Peyer's patch (tissue), 4 donors: ENCODE measurements at regions not wholly inside any gene's neighbourhood (a gene's known extent, or its start where the extent isn't known, plus 50 kb on each side); places are given as distances from the start of the nearest gene placed in this dataset.

Experiments
- POLR2A ChIP-seq, 2 donors: fragments of 450-650 bp; IDR thresholded peaks; one replicate each; pipeline ENCODE4 v1.5.1; 2017; ENCODE audit warnings: antibody characterized with exemption in 2 of 2, mild to moderate bottlenecking in 2 of 2, moderate library complexity in 2 of 2
- TF ChIP-seq, protein P1 (sequence below), 6 experiments: fragments of 450-650 bp in 4 of 6; fragments of 200-600 bp in 2 of 6; sonication (generic) in 1 of 6; IDR thresholded peaks; one replicate each; pipeline ENCODE4 v1.5.1; 2017 to 2019; ENCODE audit warnings: antibody characterized with exemption in 6 of 6, mild to moderate bottlenecking in 3 of 6, moderate library complexity in 1 of 6

DNA sequence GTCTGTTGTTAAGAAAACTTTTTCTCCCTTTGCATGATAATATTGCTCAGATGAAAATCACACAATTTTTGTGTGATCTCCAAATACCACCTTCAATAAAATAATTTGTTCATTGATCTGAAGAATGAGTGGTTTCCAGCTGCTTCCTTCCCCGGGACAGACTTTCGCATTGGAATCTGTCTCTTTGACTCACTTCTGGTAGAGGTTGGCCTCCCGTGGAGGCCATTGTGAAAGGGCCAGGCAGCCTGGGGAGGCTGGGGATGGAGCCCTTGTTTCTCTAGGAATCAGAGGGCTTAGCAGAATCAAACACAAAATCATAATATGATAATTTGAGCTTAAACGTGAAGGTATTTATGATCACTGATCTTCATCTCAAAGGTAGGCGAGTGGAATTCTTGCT, 135.0 kb upstream of the ZNF536 start:
- TF ChIP-seq, protein P1, sequence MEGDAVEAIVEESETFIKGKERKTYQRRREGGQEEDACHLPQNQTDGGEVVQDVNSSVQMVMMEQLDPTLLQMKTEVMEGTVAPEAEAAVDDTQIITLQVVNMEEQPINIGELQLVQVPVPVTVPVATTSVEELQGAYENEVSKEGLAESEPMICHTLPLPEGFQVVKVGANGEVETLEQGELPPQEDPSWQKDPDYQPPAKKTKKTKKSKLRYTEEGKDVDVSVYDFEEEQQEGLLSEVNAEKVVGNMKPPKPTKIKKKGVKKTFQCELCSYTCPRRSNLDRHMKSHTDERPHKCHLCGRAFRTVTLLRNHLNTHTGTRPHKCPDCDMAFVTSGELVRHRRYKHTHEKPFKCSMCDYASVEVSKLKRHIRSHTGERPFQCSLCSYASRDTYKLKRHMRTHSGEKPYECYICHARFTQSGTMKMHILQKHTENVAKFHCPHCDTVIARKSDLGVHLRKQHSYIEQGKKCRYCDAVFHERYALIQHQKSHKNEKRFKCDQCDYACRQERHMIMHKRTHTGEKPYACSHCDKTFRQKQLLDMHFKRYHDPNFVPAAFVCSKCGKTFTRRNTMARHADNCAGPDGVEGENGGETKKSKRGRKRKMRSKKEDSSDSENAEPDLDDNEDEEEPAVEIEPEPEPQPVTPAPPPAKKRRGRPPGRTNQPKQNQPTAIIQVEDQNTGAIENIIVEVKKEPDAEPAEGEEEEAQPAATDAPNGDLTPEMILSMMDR (IDR thresholded peaks at IDR 0.05), result no peak
- TF ChIP-seq POLR2A (IDR thresholded peaks at IDR 0.05), result no peak
